Choroid plexus epithelial cell (primary cell): ENCODE measurements at regions not wholly inside any gene's neighbourhood (a gene's known extent, or its start where the extent isn't known, plus 50 kb on each side); places are given as distances from the start of the nearest gene placed in this dataset.

ENCODE experiments used
- DNase-seq: peaks from one replicate; pipeline ENCODE4 v3.0.0-alpha.2; 2010; ENCODE audit warnings: low read depth
- H3K4me3 ChIP-seq: 2 replicates; pipeline ENCODE4 v1.5.1; 2011; ENCODE audit warnings: low read depth, mild to moderate bottlenecking, control low read depth, low read length, moderate library complexity
- TF ChIP-seq, protein P1 (sequence below): conservative IDR thresholded peaks from 2 replicates; pipeline ENCODE4 v1.5.1; 2011; ENCODE audit warnings: low read depth, mild to moderate bottlenecking, control low read depth, inconsistent platforms, low read length, moderate library complexity

GRCh38 chr1:218620956-218621355, 275.8 kb downstream of the TGFB2 start:
- TF ChIP-seq, protein P1, sequence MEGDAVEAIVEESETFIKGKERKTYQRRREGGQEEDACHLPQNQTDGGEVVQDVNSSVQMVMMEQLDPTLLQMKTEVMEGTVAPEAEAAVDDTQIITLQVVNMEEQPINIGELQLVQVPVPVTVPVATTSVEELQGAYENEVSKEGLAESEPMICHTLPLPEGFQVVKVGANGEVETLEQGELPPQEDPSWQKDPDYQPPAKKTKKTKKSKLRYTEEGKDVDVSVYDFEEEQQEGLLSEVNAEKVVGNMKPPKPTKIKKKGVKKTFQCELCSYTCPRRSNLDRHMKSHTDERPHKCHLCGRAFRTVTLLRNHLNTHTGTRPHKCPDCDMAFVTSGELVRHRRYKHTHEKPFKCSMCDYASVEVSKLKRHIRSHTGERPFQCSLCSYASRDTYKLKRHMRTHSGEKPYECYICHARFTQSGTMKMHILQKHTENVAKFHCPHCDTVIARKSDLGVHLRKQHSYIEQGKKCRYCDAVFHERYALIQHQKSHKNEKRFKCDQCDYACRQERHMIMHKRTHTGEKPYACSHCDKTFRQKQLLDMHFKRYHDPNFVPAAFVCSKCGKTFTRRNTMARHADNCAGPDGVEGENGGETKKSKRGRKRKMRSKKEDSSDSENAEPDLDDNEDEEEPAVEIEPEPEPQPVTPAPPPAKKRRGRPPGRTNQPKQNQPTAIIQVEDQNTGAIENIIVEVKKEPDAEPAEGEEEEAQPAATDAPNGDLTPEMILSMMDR: no peak
- H3K4me3 ChIP-seq: no peak overlapping the region
- peak; percentile 44 for DNase-seq

DNA sequence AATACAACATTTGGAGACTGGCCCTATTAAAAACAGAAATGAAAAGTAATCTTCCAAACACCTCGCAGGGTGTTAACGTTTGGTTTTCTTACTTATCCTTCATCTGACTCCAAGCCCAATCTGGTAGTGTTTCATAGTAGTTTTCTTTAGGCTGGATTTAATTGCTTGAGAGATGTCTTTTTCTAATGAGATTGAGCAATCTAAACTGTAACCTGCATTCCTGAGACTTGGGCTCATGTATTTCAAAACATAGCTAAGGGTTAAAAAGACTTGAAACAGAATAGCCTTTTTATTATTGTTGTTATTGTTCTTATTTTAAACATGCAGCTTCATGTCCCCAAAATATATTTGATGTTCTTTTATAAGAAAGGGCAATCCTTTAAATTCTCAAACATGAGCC, 278.9 kb downstream of the TGFB2 start:
- TF ChIP-seq, protein P1: no peak

DNA sequence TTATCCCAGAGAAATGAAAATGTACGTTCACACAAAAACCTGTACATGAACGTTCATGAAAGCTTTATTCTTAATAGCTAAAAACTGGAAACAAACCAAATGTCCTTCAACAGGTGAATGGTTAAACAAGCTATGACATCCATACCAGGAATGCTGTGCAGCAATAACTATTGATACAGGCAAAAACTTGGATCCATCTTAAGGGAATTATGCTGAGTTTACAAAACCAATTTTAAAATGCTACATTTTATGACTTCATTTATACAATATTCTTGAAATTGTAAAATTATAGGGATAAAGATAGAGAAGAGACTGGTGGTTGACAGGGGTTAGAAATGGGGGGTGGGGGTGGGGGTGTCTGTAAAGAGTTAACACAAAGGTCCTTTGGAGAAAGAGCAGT, 280.3 kb downstream of the TGFB2 start:
- no peak for DNase-seq
- TF ChIP-seq, protein P1: no peak
- no peak overlapping the region for H3K4me3 ChIP-seq

More for the DNA sequence above, 278.9 kb downstream of the TGFB2 start:
- peak; percentile 36 for DNase-seq
- H3K4me3 ChIP-seq: no peak overlapping the region

GRCh38 chr1:218633238-218633988, 288.3 kb downstream of the TGFB2 start:
- TF ChIP-seq, protein P1: no peak
- no peak overlapping the region for H3K4me3 ChIP-seq
- DNase-seq: no peak

DNA sequence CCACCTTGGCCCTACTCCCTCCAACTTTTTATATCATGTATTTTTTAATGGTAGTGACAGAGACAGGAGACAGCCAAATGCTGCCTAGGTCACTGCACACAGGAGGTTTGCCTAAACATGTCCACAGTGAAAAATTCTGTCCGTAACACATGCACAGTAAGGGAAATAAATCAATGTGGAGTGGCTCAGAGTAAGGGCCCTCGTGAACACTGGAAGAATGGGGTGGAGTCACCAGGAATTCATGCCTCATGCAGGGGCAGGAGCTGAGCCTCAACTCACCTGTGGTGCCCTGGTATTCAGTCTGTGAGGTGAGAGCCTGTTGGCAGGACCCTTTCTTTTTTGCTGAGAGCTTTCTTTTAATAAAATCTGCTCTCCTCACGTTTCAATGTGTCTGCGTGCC, 289.1 kb downstream of the TGFB2 start:
- H3K4me3 ChIP-seq: no peak overlapping the region
- TF ChIP-seq, protein P1: no peak
- no peak for DNase-seq

DNA sequence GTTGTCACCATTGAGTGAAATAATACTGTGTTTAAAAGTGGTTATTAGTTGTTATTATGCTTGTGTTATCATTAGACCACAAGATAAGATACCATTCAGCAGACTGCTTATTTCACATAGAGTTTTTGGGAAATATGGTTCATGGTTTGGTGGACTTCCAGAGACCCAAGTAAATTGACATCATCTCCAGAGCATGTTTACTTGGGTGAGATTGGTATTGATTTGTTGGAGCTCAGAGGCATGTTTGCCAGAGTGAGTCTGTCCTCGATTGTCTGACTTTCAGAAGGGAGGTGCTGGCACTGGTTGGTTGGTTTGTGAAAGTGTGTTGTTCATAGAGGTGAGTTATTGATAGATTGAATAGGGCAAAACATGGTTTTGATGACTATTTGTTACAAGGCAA, 291.4 kb downstream of the TGFB2 start:
- H3K4me3 ChIP-seq: no peak overlapping the region
- TF ChIP-seq, protein P1: no peak
- peak; percentile 62 for DNase-seq

GRCh38 chr1:218640173-218640572, 295.0 kb downstream of the TGFB2 start:
- no peak overlapping the region for H3K4me3 ChIP-seq
- TF ChIP-seq, protein P1: no peak
- no peak for DNase-seq
